HK-2 (cell line): ENCODE measurements at regions not wholly inside any gene's neighbourhood (a gene's known extent, or its start where the extent isn't known, plus 50 kb on each side); places are given as distances from the start of the nearest gene placed in this dataset.

Experiments used
- DNase-seq: peaks from one replicate; pipeline ENCODE4 v3.0.0-alpha.2; 2018; ENCODE audit not compliant: unreplicated experiment

DNA sequence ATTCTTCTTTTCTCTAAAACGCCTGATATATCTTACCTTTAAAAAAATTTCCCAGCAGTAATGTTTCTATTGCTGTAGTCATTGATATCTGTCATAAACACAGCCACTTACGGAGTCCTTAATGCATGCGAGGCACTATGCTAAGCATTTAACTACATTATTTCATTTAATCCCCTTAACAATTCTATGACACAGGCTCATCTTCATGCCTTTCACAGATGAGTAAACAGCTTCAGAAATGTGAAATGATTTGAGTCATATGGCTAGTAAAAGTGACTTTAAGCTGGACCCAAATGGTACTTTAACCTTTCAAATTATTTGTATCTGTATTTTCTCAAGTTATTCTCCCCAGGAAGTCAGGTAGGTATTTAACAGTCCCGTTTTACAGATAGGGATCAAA lies 125.1 kb upstream of the FGGY start:
- no peak for DNase-seq

- no peak for DNase-seq
Measured at GRCh38 chr1:59172693-59173092, 124.2 kb upstream of the FGGY start.

- no peak for DNase-seq
Measured at GRCh38 chr1:59173721-59174120, 123.2 kb upstream of the FGGY start.

- DNase-seq, result no peak
Measured at GRCh38 chr1:59176471-59176870, 120.4 kb upstream of the FGGY start.

- no peak for DNase-seq
Measured at GRCh38 chr1:59177756-59178155, 119.1 kb upstream of the FGGY start.

DNA sequence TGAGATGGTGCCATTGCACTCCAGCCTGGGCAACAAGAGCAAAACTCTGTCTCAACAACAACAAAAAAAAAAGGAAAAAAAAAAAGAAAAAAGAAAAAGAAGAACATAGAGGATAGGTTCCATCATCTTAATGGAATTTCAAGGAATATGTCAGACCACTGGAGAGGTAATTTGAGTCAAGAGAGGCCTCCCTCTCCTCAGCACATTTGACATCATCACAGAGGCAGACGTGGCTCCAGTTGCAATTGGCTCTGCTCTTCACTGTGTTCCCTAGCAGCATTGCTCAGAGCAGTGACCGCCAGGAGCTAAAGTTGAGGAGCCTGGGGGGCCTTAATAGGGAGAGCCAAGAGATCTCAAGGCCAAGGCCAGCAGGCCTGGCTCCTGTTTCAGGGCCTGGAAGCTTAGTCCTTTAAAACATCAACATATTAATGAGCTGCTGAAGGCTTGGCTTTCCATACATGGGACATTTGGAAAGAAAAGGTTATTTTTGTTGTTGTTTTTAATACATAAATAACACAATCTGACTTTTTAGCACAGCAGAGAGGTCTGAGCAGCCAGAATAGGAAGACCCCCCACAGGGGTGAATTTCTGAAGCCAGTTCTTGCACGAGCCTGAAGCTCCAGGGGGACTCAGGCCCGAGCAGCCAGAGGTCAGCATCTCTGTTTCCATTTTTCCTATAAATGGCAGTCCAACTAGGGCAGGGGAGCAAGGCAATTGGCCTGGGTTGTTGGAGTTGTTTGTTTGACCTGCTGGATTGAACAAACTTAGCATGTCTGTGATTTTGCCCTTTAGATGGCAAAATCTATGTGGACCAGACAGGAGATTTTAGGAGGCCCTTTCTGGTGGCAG lies 118.3 kb upstream of the FGGY start:
- no peak for DNase-seq

DNA sequence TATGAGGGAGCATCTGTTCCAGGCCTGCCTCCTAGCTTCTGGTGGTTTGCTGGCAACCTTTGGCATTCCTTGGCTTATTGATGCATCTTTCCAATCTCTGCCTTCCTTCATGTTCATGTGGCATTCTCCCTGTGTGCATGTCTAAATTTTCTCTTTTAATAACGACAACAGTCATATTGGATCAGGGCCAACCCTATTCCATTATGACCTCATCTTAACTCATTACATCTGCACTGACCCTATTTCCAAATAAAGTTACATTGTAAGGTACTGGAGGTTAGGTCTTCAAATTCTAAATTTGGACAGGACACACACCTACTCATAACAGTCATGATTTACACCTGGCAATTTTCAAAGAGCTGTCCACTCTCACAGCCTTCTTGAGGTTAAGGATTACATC lies 117.2 kb upstream of the FGGY start:
- DNase-seq, result no peak

DNA sequence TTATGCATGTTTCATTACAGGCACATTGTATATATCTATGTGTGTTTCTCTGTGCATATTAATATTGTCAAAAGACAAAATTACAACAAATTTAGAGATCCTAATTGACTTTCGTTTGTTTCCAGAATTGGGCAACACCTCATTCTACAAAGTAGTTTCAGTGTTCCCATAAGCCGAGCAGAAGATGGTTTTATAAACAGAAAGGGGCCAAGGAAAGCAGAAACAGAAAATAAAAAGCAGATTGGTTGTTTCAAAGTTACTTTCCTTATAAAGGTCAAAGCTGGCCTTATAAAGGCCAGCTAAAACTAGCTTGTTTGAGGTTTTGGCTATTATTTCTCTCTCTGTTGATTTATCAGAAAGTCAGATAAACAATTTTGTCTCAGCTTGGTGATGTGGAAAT lies 116.2 kb upstream of the FGGY start:
- DNase-seq, result no peak

- DNase-seq, result no peak
Measured at GRCh38 chr1:59183749-59184317, 113.1 kb upstream of the FGGY start.

DNA sequence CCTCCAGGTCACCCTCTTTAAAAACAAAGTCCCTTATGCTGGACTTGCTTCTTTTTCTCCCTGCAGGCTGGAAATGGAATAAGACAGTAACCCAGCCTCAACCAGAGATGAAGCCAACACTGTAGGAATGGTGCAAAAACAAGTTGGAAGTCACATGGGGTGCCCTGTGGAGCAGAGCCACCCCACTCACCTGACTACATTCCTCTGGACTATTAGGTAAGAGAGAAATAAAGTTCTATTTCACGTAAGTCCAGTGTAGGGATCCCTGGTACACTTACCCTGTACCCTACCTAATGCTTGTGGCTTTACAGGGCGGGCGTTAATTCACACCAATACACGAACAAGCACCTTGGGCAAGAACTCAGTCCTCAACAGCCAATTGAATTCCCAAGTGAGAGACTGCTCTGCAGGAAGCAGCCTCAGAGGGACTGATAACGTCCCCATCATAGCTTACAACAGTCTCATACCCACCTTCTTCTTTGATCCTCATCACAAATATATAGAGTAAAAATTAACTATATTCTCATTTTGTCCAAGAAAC lies 112.5 kb upstream of the FGGY start:
- DNase-seq, result no peak

- DNase-seq, result no peak
Measured at GRCh38 chr1:59185163-59185860, 111.6 kb upstream of the FGGY start.

DNA sequence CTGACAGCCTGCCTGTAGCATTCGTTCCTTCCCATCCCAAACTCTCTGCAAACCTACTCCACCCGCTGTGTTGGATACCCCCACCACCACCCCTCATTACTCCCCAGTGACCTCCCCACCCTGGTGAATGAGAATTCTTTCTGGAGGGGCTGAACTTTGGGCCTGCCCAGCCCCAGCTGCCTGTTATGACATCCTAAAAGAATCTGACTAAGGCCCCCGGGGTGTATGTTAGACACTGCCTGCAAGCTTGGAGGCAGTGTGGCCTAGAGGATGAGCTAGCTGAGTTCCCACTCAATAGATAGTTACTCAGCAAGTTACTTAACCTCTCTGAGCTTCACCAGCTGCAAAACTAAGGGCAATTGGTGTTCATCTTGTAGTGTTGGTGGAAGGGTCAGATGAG lies 110.2 kb upstream of the FGGY start:
- no peak for DNase-seq

- DNase-seq, result no peak
Measured at GRCh38 chr1:59188413-59189213, 108.3 kb upstream of the FGGY start.

- no peak for DNase-seq
Measured at GRCh38 chr1:59193443-59194093, 103.3 kb upstream of the FGGY start.

GRCh38 chr1:59194621-59195020 lies 102.3 kb upstream of the FGGY start:
- no peak for DNase-seq

GRCh38 chr1:59195151-59195550 lies 101.7 kb upstream of the FGGY start:
- DNase-seq, result no peak

DNA sequence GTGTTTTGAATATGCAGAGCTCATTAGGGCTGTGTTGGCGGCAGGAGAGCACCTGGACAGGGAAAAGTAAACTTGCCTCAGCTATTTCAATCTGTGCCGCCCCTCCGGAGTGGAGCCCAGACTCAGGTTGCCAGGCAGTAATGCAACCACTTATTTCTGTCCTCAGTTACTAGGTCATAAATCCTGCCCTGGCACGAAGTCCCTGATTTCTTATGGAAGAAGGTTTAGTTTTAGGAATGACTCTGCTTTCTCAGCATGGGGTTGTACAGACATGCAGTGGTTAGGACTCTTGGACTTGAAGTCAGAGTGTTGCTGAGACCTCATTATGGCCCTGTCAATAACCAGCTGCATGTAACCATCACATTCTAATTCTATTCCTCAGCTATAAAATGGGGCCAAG lies 98.3 kb upstream of the FGGY start:
- no peak for DNase-seq

GRCh38 chr1:59199147-59199546 lies 97.7 kb upstream of the FGGY start:
- DNase-seq, result no peak

- no peak for DNase-seq
Measured at GRCh38 chr1:59199719-59200376, 97.0 kb upstream of the FGGY start.

- DNase-seq, result no peak
Measured at GRCh38 chr1:59201341-59201740, 95.6 kb upstream of the FGGY start.

DNA sequence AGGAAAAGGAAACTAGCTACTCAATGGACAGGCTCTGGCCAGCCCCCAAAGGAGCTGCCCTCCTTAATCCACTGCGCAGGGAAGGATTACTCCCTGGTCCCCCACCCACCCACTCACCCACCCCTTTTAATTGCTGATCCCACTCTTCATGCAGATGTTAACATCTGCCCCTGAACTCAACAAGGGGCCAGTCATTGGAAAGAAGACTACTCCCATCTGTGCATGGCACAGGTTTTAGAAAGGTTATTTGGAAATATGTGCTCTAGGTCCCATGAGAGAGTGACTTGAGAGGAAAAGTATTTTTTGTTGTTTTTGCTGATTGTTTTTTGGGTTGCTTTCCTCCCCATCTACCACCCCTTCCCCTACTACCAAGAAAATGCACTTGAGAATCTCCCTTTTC lies 94.4 kb upstream of the FGGY start:
- DNase-seq, result no peak
